B cell (primary cell): ENCODE measurements at regions not wholly inside any gene's neighbourhood (a gene's known extent, or its start where the extent isn't known, plus 50 kb on each side); places are given as distances from the start of the nearest gene placed in this dataset.

Experiments
- ATAC-seq: fragments of 200-7000 bp; cut with Tn5 transposase; one replicate; pipeline ENCODE4 v1.10.0; 2021; ENCODE audit warnings: low read depth, mild to moderate bottlenecking, moderate number of reproducible peaks, moderate library complexity
- CTCF ChIA-PET: fragments of 350-600 bp; sonication (Branson Sonifier 250); formaldehyde crosslinking; loops from one replicate; lab custom pipeline; 2021; ENCODE audit warnings: antibody characterized with exemption, inconsistent platforms; lab: Charles Lee
- POLR2A ChIA-PET: fragments of 350-600 bp; sonication (Branson Sonifier 250); formaldehyde crosslinking; loops from one replicate; lab custom pipeline; 2021; ENCODE audit warnings: antibody characterized with exemption; lab: Charles Lee
- DNase-seq: peaks from one replicate; pipeline ENCODE4 v3.0.0; 2013
- H2AFZ ChIP-seq: 2 replicates; pipeline ENCODE4 v1.6.1; 2012; ENCODE audit warnings: mild to moderate bottlenecking, low read depth, low read length; ENCODE audit not compliant: insufficient read depth, poor library complexity, severe bottlenecking
- H3K27ac ChIP-seq, 2 donors: 1 replicate in 1 of 2; 2 replicates in 1 of 2; pipeline ENCODE4 v1.5.1; 2012 to 2013; ENCODE audit warnings: low read length in 2 of 2, mild to moderate bottlenecking in 2 of 2, moderate library complexity in 1 of 2
- H3K27me3 ChIP-seq, 4 experiments: fragments of 200-600 bp in 1 of 4; sonication (generic) in 1 of 4; replicated peaks in 1 of 4; 1 replicate in 2 of 4; 2 replicates in 2 of 4; pipeline versions ENCODE4 v1.6.1 to v1.7.0; 2013 to 2016; ENCODE audit warnings: low read length in 3 of 4, mild to moderate bottlenecking in 2 of 4, mixed read lengths in 1 of 4, moderate library complexity in 1 of 4; ENCODE audit not compliant: insufficient read depth in 4 of 4, control insufficient read depth in 3 of 4; ENCODE audit errors: control extremely low read depth in 1 of 4
- H3K36me3 ChIP-seq, 2 experiments: replicated peaks in 1 of 2; 1 replicate in 1 of 2; 2 replicates in 1 of 2; pipeline versions ENCODE4 v1.6.1 to v1.7.1; 2013; ENCODE audit warnings: low read length in 1 of 2; ENCODE audit not compliant: insufficient read depth in 2 of 2, control insufficient read depth in 1 of 2; ENCODE audit errors: control extremely low read depth in 1 of 2, extremely low read depth in 1 of 2
- H3K4me1 ChIP-seq, 2 donors: fragments of 200-600 bp in 1 of 2; sonication (generic) in 1 of 2; 1 replicate in 1 of 2; 2 replicates in 1 of 2; pipeline versions ENCODE4 v1.5.1 to v1.6.1; 2013 to 2017; ENCODE audit warnings: low read length in 2 of 2; ENCODE audit not compliant: control insufficient read depth in 2 of 2, insufficient read depth in 2 of 2
- H3K4me2 ChIP-seq: replicated peaks from 2 replicates; pipeline ENCODE3; 2012; ENCODE audit warnings: mild to moderate bottlenecking, low read depth, low read length; ENCODE audit not compliant: poor library complexity, severe bottlenecking
- H3K4me3 ChIP-seq, 5 experiments: fragments of 200-600 bp in 1 of 5; sonication (generic) in 1 of 5; 1 replicate in 3 of 5; 2 replicates in 2 of 5; pipeline versions ENCODE4 v1.5.1 to v1.7.0; 2011 to 2016; ENCODE audit warnings: low read length in 4 of 5, mild to moderate bottlenecking in 4 of 5, low read depth in 2 of 5, control low read depth in 1 of 5, moderate library complexity in 1 of 5; ENCODE audit not compliant: insufficient read depth in 1 of 5; ENCODE audit errors: control extremely low read depth in 1 of 5, extremely low read depth in 1 of 5
- H3K79me2 ChIP-seq: fragments of 200-600 bp; sonication (generic); one replicate; pipeline ENCODE4 v1.6.0; 2016; ENCODE audit warnings: low read length; ENCODE audit not compliant: control insufficient read depth, insufficient read depth
- H3K9ac ChIP-seq: fragments of 200-600 bp; sonication (generic); 2 replicates; pipeline ENCODE4 v1.6.1; 2017; ENCODE audit warnings: mild to moderate bottlenecking, low read length, moderate library complexity
- H3K9me3 ChIP-seq, 3 donors: one replicate each; pipeline versions ENCODE4 v1.6.1 to v1.7.1; 2013; ENCODE audit warnings: low read length in 2 of 3; ENCODE audit not compliant: control insufficient read depth in 2 of 3, insufficient read depth in 1 of 3; ENCODE audit errors: control extremely low read depth in 1 of 3
- H4K20me1 ChIP-seq: 2 replicates; pipeline ENCODE4 v1.6.0; 2012; ENCODE audit warnings: mild to moderate bottlenecking, low read length; ENCODE audit not compliant: insufficient read depth, control insufficient read depth, poor library complexity, severe bottlenecking
- H3K27ac Mint-ChIP-seq: one replicate; pipeline ENCODE4 v1.8.0; 2021; ENCODE audit warnings: mixed read lengths
- H3K27me3 Mint-ChIP-seq: one replicate; pipeline ENCODE4 v1.8.0; 2021; ENCODE audit warnings: mixed read lengths
- H3K4me1 Mint-ChIP-seq: one replicate; pipeline ENCODE4 v1.8.0; 2021; ENCODE audit warnings: mixed read lengths
- H3K4me3 Mint-ChIP-seq: one replicate; pipeline ENCODE4 v1.8.0; 2021; ENCODE audit warnings: mixed read lengths
- H3K9me3 Mint-ChIP-seq: one replicate; pipeline ENCODE4 v1.8.0; 2022; ENCODE audit warnings: mixed read lengths; ENCODE audit not compliant: insufficient read depth
- CTCF ChIP-seq: fragments of 200-600 bp; IDR thresholded peaks from one replicate; pipeline ENCODE4 v1.8.0; 2022; ENCODE audit warnings: antibody characterized with exemption, mild to moderate bottlenecking
- EZH2 ChIP-seq: IDR thresholded peaks from 2 replicates; pipeline ENCODE4 v1.6.1; 2012; ENCODE audit warnings: borderline replicate concordance, low read depth, mild to moderate bottlenecking, moderate library complexity, low read length; ENCODE audit not compliant: insufficient read depth, poor library complexity, severe bottlenecking
- WGBS: methylation state at CpG from one replicate; pipeline ENCODE4 v1.1.5; 2013; ENCODE audit warnings: missing lambda C conversion rate; ENCODE audit not compliant: insufficient coverage; 5-methylcytosine and 5-hydroxymethylcytosine counted together
- intact Hi-C: fragments of 100-400 bp; cut with micrococcal nuclease; formaldehyde crosslinking; loops from one replicate; pipeline ENCODE4 v1.10.0; 2022

DNA sequence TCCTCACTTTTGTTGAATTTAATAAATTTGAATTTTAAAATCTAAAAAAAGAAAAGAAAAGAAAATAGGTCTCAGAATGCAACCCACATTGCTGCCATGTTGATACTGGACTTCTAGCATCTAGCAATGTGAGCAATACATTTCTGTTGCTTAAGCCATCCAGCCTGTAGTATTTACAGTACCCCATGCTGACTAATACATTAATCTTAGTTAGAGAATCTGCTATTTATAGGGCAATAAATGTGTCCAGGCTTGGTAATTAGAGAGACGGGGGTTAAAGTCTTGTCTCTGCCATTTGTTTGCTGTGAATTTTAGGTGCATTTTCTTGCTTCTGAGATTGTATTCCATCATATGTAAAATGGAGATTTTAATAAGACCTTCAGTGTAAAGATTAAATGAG, 471.3 kb downstream of the DHX35 start:
- Mint-ChIP-seq H3K9me3 (peaks cover 3% of the 10 kb centered on the region), H3K27ac (no peak overlapping the region)
- TF ChIP-seq CTCF = no peak
- TF ChIP-seq EZH2 = no peak

GRCh38 chr20:39431091-39431880, 469.1 kb downstream of the DHX35 start:
- Mint-ChIP-seq H3K4me1 (no peaks in the 10 kb centered on the region), H3K27ac (no peak overlapping the region), H3K9me3 (peaks cover 6% of the 10 kb centered on the region), H3K27me3 (no peaks in the 10 kb centered on the region), H3K4me3 (no peak overlapping the region)
- Histone ChIP-seq H4K20me1 (no peaks in the 10 kb centered on the region), H3K9me3 (peaks cover 0 to 3% (median 3%) of the 10 kb centered on the region in 3 donors), H3K4me1 (no peaks in the 10 kb centered on the region), H3K27me3 (no peaks in the 10 kb centered on the region), H3K27ac (no peak overlapping the region), H3K4me3 (no peak overlapping the region), H3K36me3 (no peaks in the 10 kb centered on the region), H3K4me2 (no peak overlapping the region), H2AFZ (no peak overlapping the region), H3K9ac (no peak overlapping the region), H3K79me2 (no peaks in the 10 kb centered on the region)
- ATAC-seq (no peak), DNase-seq (no peak)
- intact Hi-C loops = no loop called here
- WGBS = no CpG with 5 or more reads among the region's 4 CpGs
- no peak for TF ChIP-seq EZH2
- no peak for TF ChIP-seq CTCF
- CTCF ChIA-PET = no interaction called here
- POLR2A ChIA-PET = no interaction called here

More for the DNA sequence above, 471.3 kb downstream of the DHX35 start:
- WGBS = no CpG with 5 or more reads among the region's 1 CpG
- no peaks in the 10 kb centered on the region for H3K27me3 Mint-ChIP-seq
- peaks cover 0 to 3% (median 0%) of the 10 kb centered on the region in 3 donors for H3K9me3 ChIP-seq
- no peak for DNase-seq
- no peak overlapping the region for H2AFZ ChIP-seq
- no peak overlapping the region for H3K4me3 ChIP-seq
- ChIA-PET POLR2A (no interaction called here), CTCF (interaction anchor here (1.3 kb wide), 1 partner anchor 164 kb away, joined by 3 read pairs; no protein-coding TSS in a partner anchor)
- no peak overlapping the region for H3K4me2 ChIP-seq
- no peaks in the 10 kb centered on the region for H3K4me1 ChIP-seq
- H3K9ac ChIP-seq = no peak overlapping the region
- H4K20me1 ChIP-seq = no peaks in the 10 kb centered on the region
- no peaks in the 10 kb centered on the region for H3K4me1 Mint-ChIP-seq
- no peak overlapping the region for H3K4me3 Mint-ChIP-seq
- intact Hi-C loops = no loop called here
- H3K27me3 ChIP-seq = no peaks in the 10 kb centered on the region
- no peaks in the 10 kb centered on the region for H3K36me3 ChIP-seq
- no peaks in the 10 kb centered on the region for H3K79me2 ChIP-seq
- no peak for ATAC-seq
- H3K27ac ChIP-seq = no peak overlapping the region
